Esophagus muscularis mucosa (tissue), 4 donors: ENCODE measurements at regions not wholly inside any gene's neighbourhood (a gene's known extent, or its start where the extent isn't known, plus 50 kb on each side); places are given as distances from the start of the nearest gene placed in this dataset.

ENCODE experiments used
- DNase-seq: peaks from one replicate; pipeline ENCODE4 v3.0.0-alpha.2; 2017; ENCODE audit errors: extremely low spot score
- H3K27ac ChIP-seq, 4 donors: fragments of 200-600 bp; sonication (generic); replicated peaks in 1 of 4; 1 replicate in 3 of 4; 2 replicates in 1 of 4; pipeline ENCODE4 v1.5.1; 2016 to 2019; ENCODE audit warnings: mild to moderate bottlenecking in 1 of 4
- H3K27me3 ChIP-seq, 4 donors: fragments of 200-600 bp; sonication (generic); one replicate each; pipeline versions ENCODE4 v1.5.1 to v1.6.0; 2016 to 2019
- H3K36me3 ChIP-seq, 4 donors: fragments of 200-600 bp; sonication (generic); one replicate each; pipeline ENCODE4 v1.5.1; 2016 to 2019
- H3K4me1 ChIP-seq, 4 donors: fragments of 200-600 bp; sonication (generic); one replicate each; pipeline ENCODE4 v1.5.1; 2016 to 2019
- H3K4me3 ChIP-seq, 4 donors: fragments of 200-600 bp; sonication (generic); 1 replicate in 2 of 4; 2 replicates in 2 of 4; pipeline ENCODE4 v1.5.1; 2016 to 2019; ENCODE audit warnings: mild to moderate bottlenecking in 4 of 4, moderate library complexity in 1 of 4
- H3K9me3 ChIP-seq, 4 donors: fragments of 200-600 bp; sonication (generic); 1 replicate in 3 of 4; 2 replicates in 1 of 4; pipeline ENCODE4 v1.5.1; 2016 to 2019
- CTCF ChIP-seq, 3 experiments: fragments of 200-600 bp in 2 of 3; fragments of 450-650 bp in 1 of 3; sonication (generic) in 2 of 3; IDR thresholded peaks; one replicate each; pipeline ENCODE4 v1.5.1; 2017 to 2019; ENCODE audit warnings: antibody characterized with exemption in 3 of 3, mild to moderate bottlenecking in 2 of 3, moderate library complexity in 1 of 3
- EP300 ChIP-seq: sonication (generic); formaldehyde crosslinking; IDR thresholded peaks from one replicate; pipeline ENCODE4 v1.6.1; 2017; ENCODE audit warnings: antibody characterized with exemption
- POLR2A ChIP-seq: fragments of 450-650 bp; IDR thresholded peaks from one replicate; pipeline ENCODE4 v1.6.1; 2017; ENCODE audit warnings: antibody characterized with exemption, moderate library complexity, mild to moderate bottlenecking, low read depth
- POLR2AphosphoS5 ChIP-seq, 2 donors: sonication (generic); formaldehyde crosslinking; IDR thresholded peaks; one replicate each; pipeline ENCODE4 v1.6.1; 2017; ENCODE audit warnings: antibody characterized with exemption in 2 of 2
- WGBS: methylation state at CpG from one replicate; pipeline ENCODE4 v1.1.5; 2018; 5-methylcytosine and 5-hydroxymethylcytosine counted together
- intact Hi-C: fragments of 100-400 bp; cut with DNase I; formaldehyde crosslinking; loops from one replicate; pipeline ENCODE4 v1.15.1; 2023

- H3K4me3 ChIP-seq: no peak overlapping the region
- no peaks in the 10 kb centered on the region for H3K36me3 ChIP-seq
- WGBS: 84% methylated on average over 3 of the region's 3 CpGs
- no peaks in the 10 kb centered on the region for H3K9me3 ChIP-seq
- no peaks in the 10 kb centered on the region for H3K27me3 ChIP-seq
- TF ChIP-seq POLR2A: no peak
- no peak for TF ChIP-seq CTCF (IDR thresholded peaks at IDR 0.05)
- no peak for TF ChIP-seq POLR2AphosphoS5 (IDR thresholded peaks at IDR 0.05)
- no peak for DNase-seq
- H3K27ac ChIP-seq: no peak overlapping the region
- no peaks in the 10 kb centered on the region for H3K4me1 ChIP-seq
- intact Hi-C loops: no loop called here
Measured at GRCh38 chr2:196475611-196476010, 163.9 kb upstream of the CCDC150 start.

GRCh38 chr2:196478588-196478987, 160.9 kb upstream of the CCDC150 start:
- Histone ChIP-seq H3K36me3 (no peaks in the 10 kb centered on the region), H3K27me3 (no peaks in the 10 kb centered on the region), H3K27ac (no peak overlapping the region), H3K4me1 (no peaks in the 10 kb centered on the region), H3K9me3 (no peaks in the 10 kb centered on the region), H3K4me3 (no peak overlapping the region)
- intact Hi-C loops: no loop called here
- TF ChIP-seq CTCF (IDR thresholded peaks at IDR 0.05) (no peak), POLR2A (no peak), EP300 (no peak), POLR2AphosphoS5 (IDR thresholded peaks at IDR 0.05) (no peak)
- no peak for DNase-seq
- WGBS: 100% methylated on average over 2 of the region's 2 CpGs

- intact Hi-C loops: no loop called here
- H3K27me3 ChIP-seq: no peaks in the 10 kb centered on the region
- TF ChIP-seq EP300 (no peak), CTCF (IDR thresholded peaks at IDR 0.05) (no peak), POLR2A (no peak), POLR2AphosphoS5 (IDR thresholded peaks at IDR 0.05) (no peak)
Measured at GRCh38 chr2:196479350-196479749, 160.2 kb upstream of the CCDC150 start.

GRCh38 chr2:196480653-196481323, 158.7 kb upstream of the CCDC150 start:
- H3K4me3 ChIP-seq: no peak overlapping the region
- no peaks in the 10 kb centered on the region for H3K9me3 ChIP-seq
- no peaks in the 10 kb centered on the region for H3K4me1 ChIP-seq
- H3K36me3 ChIP-seq: no peaks in the 10 kb centered on the region
- intact Hi-C loops: no loop called here
- DNase-seq: no peak
- H3K27me3 ChIP-seq: no peaks in the 10 kb centered on the region
- no peak for TF ChIP-seq CTCF (IDR thresholded peaks at IDR 0.05)
- TF ChIP-seq POLR2A: no peak
- TF ChIP-seq EP300: no peak
- TF ChIP-seq POLR2AphosphoS5 (IDR thresholded peaks at IDR 0.05): no peak
- WGBS: 95% methylated on average over 2 of the region's 2 CpGs
- no peak overlapping the region for H3K27ac ChIP-seq

More at GRCh38 chr2:196479350-196479749, 160.2 kb upstream of the CCDC150 start:
- Histone ChIP-seq H3K27ac (no peak overlapping the region), H3K36me3 (no peaks in the 10 kb centered on the region), H3K9me3 (no peaks in the 10 kb centered on the region), H3K4me1 (no peaks in the 10 kb centered on the region), H3K4me3 (no peak overlapping the region)
- DNase-seq: no peak

GRCh38 chr2:196481324-196481697, 158.2 kb upstream of the CCDC150 start:
- intact Hi-C loops: no loop called here

More at GRCh38 chr2:196481324-196481697, 158.2 kb upstream of the CCDC150 start:
- WGBS: 75% methylated on average over 3 of the region's 3 CpGs
- no peaks in the 10 kb centered on the region for H3K27me3 ChIP-seq
- no peak for TF ChIP-seq EP300
- no peak for TF ChIP-seq CTCF (IDR thresholded peaks at IDR 0.05)
- TF ChIP-seq POLR2AphosphoS5 (IDR thresholded peaks at IDR 0.05): no peak
- TF ChIP-seq POLR2A: no peak
- H3K4me3 ChIP-seq: no peak overlapping the region
- no peaks in the 10 kb centered on the region for H3K9me3 ChIP-seq
- no peaks in the 10 kb centered on the region for H3K36me3 ChIP-seq
- DNase-seq: no peak
- no peaks in the 10 kb centered on the region for H3K4me1 ChIP-seq
- H3K27ac ChIP-seq: no peak overlapping the region
